ENCODE measurements at regions not wholly inside any gene's neighbourhood (a gene's known extent, or its start where the extent isn't known, plus 50 kb on each side); places are given as distances from the start of the nearest gene placed in this dataset.

DNA sequence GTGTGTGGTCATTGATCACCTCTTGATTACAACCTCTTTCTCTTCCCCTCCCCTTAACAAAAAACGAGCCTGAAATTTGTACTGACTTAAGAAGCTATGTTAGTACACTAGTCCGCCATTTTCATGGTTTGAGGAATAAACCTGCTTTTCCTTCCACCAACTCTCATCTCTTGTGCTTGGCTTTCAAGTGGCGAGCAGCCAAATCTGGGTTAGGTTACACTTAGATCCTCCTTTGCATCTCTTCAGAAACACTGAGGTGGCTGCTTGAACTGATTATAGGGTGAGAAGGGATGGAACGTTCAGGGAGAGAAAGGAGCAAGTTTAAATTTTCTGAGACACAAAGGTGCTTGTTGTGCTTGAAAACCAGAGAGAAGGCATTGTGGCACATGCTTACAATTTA lies 2171.4 kb downstream of the LRRC4C start:
- no peak for DNase-seq

DNA sequence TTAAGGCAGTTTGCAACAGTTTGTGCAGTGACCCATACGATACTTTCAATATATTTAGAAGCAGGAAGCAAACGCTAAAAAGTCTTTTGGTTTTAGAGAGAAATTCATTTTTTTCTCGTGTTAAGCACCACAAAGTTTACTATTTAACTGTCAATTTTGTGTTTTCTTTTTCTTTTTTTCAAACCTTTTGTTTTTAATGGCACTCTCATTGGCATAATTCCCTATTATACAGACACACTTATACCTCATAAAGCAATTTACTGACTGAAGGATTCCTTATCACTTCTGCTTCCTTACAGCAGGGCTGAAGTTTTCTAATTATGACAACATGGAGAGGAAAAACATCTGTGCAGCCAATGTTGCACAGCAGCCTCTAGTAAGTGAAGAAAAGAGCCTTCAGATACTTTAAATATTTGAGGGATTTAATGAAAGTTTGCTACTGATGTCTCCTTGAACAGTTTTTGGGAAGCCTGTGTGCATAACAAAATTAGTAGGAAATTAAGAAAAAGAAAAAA lies 2191.2 kb downstream of the LRRC4C start:
- DNase-seq, result no peak

DNA sequence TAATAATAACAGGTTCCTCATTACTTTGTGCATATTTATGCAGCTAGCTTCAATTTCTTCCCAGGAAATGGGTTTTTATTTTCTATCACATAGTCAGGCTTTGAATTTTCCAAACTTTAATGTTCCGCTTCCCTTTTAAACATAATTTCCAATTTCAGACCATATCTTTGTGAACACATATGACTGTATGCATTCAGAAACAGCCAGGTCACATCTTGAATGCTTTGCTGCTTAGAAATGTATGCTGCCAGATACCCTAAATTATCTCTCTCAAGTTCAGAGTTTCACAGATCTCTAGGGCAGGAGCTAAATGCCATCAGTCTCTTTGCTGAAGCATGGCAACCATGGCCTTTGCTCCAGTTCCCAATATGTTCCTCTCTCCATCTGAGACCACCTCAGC lies 2203.8 kb downstream of the LRRC4C start:
- DNase-seq, result no peak

DNA sequence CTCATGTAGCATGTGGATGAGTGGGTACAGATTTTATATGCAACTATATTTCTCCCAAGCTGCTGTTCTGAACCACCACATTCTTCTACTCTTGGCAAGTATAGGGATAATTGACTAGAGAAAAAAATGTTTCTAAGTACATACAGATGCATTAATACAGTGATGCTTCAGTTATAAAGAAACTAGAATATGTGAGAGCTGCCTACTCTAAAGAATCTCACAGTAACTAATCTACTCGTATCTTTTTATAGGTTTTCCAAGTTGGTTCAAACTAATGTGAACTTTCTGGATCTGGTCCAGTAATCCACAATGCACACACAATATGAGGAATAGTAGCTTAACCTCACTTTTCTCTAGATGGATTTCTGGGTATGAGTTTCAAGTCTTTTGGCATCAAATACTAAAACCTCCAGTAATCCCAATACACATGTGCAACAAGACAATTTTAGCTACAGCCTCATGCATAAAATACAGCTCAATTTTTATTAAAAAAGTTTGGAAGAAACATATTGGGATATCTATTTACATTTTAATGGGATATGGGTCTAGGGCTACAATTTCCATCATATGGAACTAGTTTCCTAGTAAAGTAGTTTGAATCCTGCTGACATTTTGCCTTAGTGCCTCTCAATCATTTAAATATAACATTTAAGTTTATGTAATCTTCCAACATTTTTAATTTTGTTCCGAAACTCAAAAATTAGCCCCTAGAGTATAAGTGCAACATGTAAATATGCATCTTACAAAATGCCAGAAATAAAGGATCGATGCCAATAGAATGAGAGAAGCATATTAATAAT lies 2209.7 kb downstream of the LRRC4C start:
- no peak for DNase-seq

DNA sequence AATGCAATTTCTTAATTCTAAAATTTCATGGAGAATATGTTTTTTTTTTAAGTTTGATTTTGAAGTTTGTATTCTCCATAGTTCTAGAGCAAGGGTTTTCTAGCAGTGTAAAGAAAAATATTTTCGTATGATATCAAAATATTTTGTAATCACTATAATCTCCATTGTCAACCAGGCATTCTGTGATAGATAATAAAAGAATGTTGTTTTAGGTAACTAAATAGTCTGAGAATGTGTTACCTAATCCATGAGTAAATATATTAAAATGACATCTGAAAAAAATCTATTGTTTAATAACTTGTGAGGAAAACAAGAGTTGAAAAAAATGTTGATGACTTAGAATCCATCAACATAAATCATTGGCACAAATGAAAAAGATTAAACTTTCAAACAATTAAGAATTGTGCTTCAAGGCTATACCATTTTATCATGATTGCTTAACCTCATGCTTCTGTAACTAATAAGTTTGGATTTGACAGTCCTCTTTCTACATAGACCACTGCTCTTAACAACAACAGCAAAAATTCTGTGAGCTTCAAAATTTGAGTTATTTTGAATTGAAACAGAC lies 2211.8 kb downstream of the LRRC4C start:
- no peak for DNase-seq

DNA sequence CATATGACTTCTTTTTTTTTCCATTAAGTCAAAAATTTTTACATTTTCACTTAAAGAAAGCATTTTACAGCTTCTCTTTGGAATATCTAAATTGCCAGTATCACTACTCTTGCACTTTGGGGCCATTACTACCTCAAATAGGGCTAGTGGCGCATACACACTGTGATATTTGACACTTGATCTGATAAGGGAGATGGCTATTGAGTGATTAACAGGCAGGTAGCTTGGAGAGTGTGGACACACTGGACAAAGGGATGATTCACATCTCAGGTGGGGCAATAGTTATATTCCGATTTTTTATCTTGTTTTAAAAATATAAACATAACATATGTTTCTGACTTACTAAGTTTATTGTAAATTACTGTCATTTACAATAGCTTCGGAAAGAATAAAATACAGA lies 2219.9 kb downstream of the LRRC4C start:
- DNase-seq, result no peak

DNA sequence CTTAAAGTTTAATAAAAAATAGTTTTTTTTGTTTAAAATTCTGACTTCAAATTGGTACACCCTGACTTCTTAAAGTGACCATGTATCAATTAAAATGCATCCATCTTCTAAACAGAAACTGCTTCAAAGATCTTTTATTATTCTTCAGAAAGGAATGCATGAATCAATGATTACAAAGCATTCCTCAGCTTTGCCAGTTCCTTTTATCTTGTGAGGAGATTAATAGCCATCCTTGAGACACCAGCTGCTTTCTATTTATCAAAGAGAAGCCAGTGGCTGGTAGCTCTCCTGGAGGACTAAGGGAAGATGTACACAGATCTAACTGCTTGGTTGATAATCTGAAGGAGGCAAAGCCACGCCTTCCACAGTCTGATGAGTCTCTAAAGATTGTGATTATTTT lies 2222.5 kb downstream of the LRRC4C start:
- no peak for DNase-seq

DNA sequence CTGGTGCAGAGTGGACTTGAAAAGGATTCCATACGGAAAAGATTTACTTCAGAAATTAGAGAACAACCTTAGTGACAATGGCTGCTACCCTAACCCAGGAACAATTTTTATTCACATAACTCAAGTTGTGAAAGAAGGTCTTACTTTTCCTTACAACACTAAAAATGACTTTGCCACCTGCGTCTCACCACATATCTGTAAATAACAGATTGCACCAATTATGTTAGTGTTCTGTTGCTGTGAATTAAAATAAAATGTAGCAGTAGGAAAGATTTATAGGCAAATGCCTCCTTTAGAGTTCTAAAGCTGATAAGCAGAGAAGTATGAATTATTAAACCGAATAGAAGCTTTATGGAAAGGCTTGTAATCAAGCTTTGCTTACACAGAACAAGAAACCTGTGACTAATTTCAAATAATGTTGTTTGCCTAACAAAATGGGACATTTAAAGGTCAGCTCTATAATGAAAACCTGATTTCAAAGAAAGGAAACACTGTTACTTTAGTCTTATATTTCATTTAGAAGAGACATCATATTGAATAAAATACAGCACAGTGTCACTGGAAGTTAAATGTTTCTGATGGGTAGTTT lies 2237.8 kb downstream of the LRRC4C start:
- DNase-seq, result no peak

DNA sequence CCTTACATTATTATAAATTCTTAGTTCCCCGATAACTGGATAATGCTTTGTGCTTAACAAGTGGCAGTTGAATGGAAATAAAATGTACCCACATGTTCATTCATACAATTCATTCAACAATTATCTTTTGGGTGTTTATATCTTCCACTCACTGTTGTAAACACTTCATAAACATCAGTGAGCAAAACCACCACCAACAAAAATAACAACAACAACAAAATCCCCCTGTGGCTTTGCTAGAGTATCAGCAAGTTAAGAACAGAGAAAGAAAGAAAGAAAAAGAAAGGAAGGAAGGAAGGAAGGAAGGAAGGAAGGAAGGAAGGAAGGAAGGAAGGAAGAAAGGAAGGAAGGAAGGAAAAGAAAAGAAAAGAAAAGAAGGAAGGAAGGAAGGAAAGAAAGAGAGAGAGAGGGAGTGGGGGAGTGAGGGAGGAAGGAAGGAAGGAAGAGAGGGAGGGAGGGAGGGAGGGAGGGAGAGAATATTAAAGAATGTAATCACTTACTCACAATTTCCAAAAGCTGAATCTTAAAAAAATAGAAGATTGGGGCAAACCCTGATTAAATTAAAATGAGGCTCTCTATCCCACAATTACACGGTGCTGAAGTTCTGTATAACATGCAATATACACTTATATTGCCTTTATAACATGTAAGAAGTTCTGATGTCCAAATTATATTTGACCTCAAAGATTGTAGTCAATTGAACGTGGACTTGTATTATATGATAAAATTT lies 2238.8 kb downstream of the LRRC4C start:
- no peak for DNase-seq

DNA sequence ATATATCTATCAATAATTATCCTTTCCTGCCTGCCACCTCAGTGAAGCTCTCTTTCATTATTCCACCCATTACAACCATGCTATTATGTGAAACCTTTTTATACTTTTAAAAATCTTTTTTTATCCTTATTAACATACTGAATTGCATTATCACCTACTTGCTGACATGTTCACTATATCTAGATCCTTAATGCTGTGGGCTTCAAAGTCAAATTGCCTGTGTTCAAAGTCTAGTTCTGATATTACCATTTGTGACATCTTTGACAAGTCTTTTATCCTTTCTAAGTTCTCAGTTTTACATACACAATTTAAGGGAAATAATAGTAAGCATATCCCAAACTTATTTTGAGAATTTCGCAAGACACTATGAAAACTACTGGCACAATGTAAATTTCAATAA lies 2239.4 kb downstream of the LRRC4C start:
- DNase-seq, result no peak

DNA sequence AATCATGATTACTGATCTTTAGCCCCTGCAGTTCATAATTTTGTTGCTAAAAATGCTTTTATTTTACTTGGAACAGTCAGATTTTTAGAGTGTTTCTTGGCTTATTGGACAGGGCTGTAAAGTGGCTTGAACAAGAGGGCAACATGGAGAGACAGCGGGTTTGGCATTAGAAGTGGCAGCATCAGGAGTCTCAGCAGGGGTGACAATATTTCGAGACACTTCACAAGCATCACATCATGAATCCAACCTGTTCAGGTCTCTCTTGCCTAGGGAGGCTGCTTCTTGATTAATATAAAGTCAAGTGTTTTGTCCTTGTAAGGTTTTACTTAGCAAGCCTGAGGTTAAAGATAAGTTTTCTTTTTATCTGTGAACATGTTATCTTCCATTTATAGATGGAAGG lies 2249.5 kb downstream of the LRRC4C start:
- DNase-seq, result no peak

DNA sequence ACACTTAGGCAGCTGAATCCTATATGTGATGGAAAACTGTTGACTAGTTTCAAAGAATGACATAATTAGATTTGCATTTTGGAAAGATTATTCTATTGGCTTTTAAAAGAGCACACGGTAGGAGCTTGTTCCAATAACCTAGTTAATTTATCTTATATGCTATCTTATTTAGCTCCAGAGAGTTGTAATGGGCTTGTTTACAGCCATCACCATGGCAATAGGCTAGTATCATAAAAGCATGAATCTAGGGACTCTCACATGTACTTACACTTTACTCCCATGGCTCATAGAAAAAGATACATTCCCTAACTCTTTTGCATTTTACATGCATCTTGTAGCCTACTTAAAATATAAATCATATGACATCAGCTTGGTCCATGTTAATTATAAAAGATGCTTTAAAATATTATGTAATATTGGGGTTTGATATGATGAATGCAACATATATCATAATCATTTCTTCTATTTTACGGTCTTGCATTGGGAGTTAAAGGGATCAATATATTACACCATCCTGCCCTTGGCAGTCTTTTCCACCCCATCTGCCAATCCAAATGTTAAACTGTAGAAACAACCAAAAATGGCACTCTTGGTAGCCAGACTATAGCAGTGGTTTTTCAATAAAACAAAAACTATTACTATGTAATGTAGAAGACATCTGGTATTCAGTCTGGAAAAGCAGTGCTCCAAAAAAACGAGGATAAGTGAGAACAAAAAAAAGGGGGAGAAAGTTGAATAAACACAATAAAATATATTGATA lies 2254.0 kb downstream of the LRRC4C start:
- DNase-seq, result no peak

DNA sequence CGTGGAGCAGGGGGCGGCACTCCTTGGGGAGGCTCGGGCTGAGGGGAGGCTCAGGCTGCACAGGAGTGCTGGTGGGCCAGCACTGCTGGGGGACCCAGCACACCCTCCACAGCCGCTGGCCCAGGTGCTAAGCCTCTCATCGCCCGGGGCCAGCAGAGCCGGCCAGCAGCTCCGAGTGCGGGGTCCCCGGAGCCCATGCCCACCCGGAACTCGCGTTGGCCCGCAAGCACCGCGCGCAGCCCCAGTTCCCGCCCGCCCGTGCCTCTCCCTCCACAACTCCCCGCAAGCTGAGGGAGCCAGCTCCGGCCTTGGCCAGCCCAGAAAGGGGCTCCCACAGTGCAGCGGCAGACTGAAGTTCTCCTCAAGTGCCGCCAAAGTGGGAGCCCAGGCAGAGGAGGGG lies 2266.8 kb downstream of the LRRC4C start:
- DNase-seq, result no peak

DNA sequence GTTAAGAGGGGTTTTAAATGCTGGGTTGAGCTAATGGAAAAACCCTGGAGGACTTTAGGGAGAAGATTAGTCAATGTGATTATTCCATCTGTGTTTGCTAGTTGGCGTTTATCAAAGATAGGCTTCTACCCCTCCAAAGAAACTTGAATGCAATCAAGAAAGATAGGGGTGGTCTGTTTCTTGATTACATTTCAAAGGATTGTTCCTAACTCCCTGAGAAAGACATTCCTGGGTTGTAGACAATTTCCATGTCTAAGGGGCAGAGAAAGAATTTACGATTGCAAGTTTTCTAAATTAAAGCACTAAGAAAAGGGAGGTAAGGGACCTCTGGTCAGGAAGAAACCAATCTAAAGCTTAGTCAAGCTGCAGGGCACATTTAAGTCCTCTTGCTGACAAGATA lies 2268.7 kb downstream of the LRRC4C start:
- DNase-seq, result no peak

DNA sequence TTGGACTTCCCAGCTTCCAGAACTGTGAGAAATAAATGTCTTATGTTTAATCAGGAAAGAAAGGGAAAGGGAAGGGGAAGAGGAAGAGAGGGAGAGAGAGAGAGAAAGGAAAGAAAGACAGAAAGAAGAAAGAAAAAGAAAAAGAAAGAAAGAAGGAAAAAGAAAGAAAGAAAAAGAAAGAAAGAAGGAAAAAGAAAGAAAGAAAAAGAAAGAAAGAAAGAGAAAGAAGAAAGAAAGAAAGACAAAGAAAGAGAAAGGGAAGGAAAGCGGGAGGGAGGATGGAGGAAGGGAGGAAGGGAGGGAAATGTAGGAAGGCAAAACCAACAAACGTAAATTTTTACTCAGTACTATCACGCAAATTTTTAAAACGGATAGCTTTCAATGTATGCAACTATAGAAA lies 2281.8 kb downstream of the LRRC4C start:
- no peak for DNase-seq

DNA sequence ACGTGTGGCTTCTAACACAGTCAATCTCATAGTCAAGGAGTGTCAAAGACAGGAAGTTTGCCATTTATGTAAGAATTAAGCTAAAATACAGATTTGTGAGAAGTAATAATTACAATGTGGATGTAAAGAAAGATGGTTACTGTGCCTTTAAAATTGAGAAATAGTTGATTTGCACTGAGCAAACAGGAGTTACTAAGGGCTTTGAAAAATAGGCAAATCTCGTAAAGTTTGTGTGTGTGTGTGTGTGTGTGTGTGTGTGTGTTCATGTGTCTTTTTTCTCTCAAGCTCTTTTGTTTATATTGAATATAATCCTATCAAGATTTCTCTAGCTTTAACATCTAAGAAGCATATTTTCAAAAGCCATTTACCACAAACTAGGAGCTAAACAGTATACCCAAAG lies 2284.5 kb downstream of the LRRC4C start:
- no peak for DNase-seq

DNA sequence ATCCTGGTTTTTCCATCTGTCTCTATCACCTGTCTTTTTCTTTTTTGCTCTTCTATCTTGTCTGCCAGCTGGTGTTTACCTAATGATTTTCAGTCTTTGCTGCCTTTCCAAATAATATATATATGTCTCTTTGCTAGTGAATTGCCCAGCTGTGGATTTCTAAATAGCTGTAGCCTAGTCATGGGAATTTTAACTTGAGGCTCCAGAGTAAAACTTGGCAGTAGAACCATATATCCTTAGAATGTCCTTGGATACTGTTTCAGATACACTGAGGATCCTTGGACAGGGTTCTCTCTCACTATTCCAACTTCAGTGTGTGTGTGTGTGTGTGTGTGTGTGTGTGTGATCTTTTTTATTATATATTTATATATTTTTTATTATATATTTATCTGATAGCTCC lies 2285.3 kb downstream of the LRRC4C start:
- peak; percentile 50 for DNase-seq

DNA sequence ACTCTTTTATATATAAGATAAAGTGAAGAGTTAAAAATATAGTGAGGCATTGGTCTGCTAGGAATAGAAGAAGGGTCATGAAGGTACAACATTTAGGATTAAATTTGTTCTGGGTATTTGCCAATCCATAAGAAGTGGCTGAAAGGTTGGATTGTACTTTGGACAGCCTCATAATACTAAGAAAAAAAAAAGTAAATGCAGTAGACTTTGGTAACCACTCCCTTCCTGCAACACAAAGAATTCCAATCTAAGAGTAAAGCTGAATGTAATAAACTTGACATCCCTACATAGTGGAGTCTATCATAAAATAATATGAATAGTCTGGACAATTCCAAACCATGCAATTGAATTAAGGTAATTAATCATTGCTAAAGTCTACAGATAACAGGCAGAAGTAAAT lies 2294.4 kb downstream of the LRRC4C start:
- DNase-seq, result no peak

DNA sequence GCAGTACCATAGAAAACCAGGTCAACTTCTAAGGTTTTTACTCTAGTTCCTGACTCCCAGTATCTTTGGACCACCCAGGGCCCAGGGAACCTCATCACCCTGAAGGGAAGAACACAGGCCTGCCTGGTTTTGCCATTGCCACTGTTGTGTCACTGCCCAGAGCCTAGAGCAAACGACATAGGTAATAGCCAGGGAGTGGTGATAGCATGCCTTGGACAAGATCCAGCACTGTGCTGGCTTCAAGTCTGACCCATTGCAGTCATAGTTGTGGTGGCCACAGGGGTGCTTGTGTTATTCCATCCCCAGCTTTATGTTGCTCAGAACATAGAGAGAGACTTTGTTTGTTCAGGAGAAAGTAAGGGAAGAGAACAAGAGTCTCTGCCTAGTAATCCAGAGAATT lies 2310.2 kb downstream of the LRRC4C start:
- DNase-seq, result no peak

DNA sequence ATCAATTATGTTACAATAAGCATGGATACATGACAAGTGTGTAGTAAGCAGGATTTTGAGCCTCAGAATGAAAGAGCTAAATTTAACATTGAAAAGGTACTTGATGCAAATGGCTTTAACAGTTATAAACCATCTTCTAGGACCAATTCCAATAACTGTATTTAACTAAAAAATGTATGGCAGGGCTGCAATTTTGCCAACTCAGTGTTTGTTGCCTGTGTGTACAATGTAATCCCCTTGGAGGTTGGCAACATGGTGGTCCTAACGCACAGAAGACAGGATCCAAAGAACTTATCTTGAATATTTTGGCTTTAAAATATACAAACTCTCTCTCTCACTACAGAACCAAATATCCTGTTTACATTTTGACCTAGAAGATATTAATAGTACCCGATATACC lies 2314.1 kb downstream of the LRRC4C start:
- no peak for DNase-seq

DNA sequence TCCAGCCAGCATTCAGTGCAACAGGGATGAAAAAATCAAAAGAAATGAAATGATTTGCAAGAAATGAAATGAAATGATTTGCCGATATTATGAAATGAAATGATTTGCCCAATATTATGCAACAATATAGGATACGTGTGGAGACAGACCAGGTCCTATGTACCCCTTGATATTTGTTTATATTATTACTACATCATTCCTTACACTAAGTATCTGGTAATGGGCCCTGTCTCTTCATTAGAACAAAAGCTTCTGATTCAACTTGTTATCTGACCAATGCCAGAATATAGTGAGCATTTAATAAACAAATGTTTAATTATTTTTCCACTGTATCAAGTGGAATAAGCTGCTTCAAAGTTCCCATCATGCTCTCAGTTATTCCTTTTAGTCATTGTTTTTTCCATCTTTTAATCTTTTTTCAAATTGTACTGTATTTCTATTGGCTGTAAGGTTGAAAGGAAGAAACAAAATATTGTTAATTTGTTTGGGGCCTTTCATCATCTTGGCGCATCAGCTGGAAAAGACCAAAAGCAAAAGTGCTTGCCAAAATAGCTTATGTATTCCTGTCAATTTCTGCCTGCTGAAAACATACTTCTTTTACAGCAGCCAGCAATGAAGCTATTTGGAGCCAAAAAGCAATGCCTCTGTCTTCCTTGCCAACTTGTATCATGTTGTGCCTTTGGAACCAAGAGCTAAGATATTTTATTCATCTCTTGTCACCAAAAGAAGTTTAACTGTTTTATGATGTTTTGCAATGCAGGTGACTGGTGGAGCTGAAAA lies 2314.9 kb downstream of the LRRC4C start:
- peak; percentile 19 for DNase-seq

DNA sequence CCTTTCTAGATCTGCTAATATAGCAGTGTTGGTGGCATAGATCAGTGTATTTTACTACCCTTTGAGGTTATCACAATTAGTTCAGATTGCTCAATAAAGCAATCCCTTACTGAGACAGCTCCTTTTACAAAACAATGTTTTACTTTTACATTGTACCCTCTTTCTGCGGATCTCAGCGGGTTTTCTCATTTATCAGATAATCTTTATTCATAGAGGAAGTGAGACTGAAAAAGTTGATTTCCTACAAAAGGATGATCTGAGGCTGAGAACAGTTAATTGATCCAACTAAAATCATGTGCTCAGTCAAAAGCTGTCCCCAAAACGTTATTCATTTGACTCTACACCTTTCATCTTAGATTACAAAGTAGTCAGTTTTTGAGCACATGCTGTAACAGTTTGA lies 2319.9 kb downstream of the LRRC4C start:
- DNase-seq, result no peak
